Uterus (tissue), 3 donors: ENCODE measurements at regions not wholly inside any gene's neighbourhood (a gene's known extent, or its start where the extent isn't known, plus 50 kb on each side); places are given as distances from the start of the nearest gene placed in this dataset.

ENCODE experiments used
- DNase-seq, 2 donors: peaks; one replicate each; pipeline ENCODE4 v3.0.0-alpha.2; 2019 to 2020
- H3K27ac ChIP-seq, 2 donors: fragments of 200-600 bp; sonication (generic); 1 replicate in 1 of 2; 2 replicates in 1 of 2; pipeline ENCODE4 v1.5.1; 2016 to 2018
- H3K27me3 ChIP-seq, 2 donors: fragments of 200-600 bp; sonication (generic); one replicate each; pipeline ENCODE4 v1.5.1; 2018 to 2019; ENCODE audit warnings: control low read depth in 1 of 2
- H3K36me3 ChIP-seq, 2 donors: fragments of 200-600 bp; sonication (generic); one replicate each; pipeline ENCODE4 v1.5.1; 2019; ENCODE audit warnings: control low read depth in 1 of 2
- H3K4me1 ChIP-seq, 2 donors: fragments of 200-600 bp; sonication (generic); one replicate each; pipeline ENCODE4 v1.5.1; 2018 to 2019; ENCODE audit warnings: control low read depth in 1 of 2
- H3K4me3 ChIP-seq, 2 donors: fragments of 200-600 bp; sonication (generic); 1 replicate in 1 of 2; 2 replicates in 1 of 2; pipeline ENCODE4 v1.5.1; 2018 to 2019; ENCODE audit warnings: mild to moderate bottlenecking in 1 of 2
- H3K9me3 ChIP-seq, 2 donors: fragments of 200-600 bp; sonication (generic); one replicate each; pipeline ENCODE4 v1.5.1; 2019; ENCODE audit warnings: control low read depth in 1 of 2
- CTCF ChIP-seq, 4 experiments: fragments of 200-600 bp in 2 of 4; fragments of 450-650 bp in 2 of 4; sonication (generic) in 2 of 4; IDR thresholded peaks; one replicate each; pipeline ENCODE4 v1.5.1; 2016 to 2019; ENCODE audit warnings: antibody characterized with exemption in 4 of 4, mild to moderate bottlenecking in 2 of 4, moderate library complexity in 1 of 4
- POLR2A ChIP-seq, 2 donors: fragments of 450-650 bp; IDR thresholded peaks; one replicate each; pipeline ENCODE4 v1.6.1; 2016; ENCODE audit warnings: antibody characterized with exemption in 2 of 2, mild to moderate bottlenecking in 1 of 2, moderate library complexity in 1 of 2
- intact Hi-C: fragments of 100-400 bp; cut with DNase I; formaldehyde crosslinking; loops from one replicate; pipeline ENCODE4 v1.15.1; 2023; ENCODE audit warnings: low total_unique reads
- donor health status: DM: yes; HTN: yes; CAD: no.

DNA sequence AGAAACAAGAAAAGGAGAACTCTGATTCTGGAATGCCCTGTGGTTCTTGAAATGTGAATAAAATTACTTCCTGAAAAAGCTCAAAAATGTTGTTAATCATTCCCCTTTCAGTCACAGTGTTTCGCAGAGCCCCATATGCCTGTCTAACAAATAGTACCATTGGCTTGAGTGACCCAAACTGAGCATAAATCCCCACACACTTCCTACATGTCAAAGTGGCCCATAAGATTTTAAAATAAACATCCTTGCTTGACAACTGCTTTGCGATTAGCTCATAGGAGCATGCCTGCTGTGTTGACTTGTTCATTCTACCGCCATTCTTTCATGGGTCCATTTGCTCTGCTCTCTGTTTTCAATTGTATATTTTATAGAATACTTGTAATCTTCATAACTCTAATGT lies 377.8 kb upstream of the SMIM21 start:
- H3K9me3 ChIP-seq: no peaks in the 10 kb centered on the region
- intact Hi-C loops: no loop called here
- no peak for TF ChIP-seq CTCF (IDR thresholded peaks at IDR 0.05)
- TF ChIP-seq POLR2A (IDR thresholded peaks at IDR 0.05): no peak

GRCh38 chr18:75802681-75803080 lies 375.2 kb upstream of the SMIM21 start:
- no peaks in the 10 kb centered on the region for H3K36me3 ChIP-seq
- no peak for DNase-seq
- H3K9me3 ChIP-seq: no peaks in the 10 kb centered on the region
- intact Hi-C loops: no loop called here
- no peak overlapping the region for H3K4me3 ChIP-seq
- no peak overlapping the region for H3K27ac ChIP-seq
- no peaks in the 10 kb centered on the region for H3K4me1 ChIP-seq
- no peak for TF ChIP-seq POLR2A (IDR thresholded peaks at IDR 0.05)
- H3K27me3 ChIP-seq: no peaks in the 10 kb centered on the region

More for the DNA sequence above, 377.8 kb upstream of the SMIM21 start:
- Histone ChIP-seq H3K36me3 (no peaks in the 10 kb centered on the region), H3K27me3 (no peaks in the 10 kb centered on the region), H3K4me3 (no peak overlapping the region), H3K4me1 (no peaks in the 10 kb centered on the region), H3K27ac (no peak overlapping the region)
- no peak for DNase-seq

- intact Hi-C loops: no loop called here
Measured at GRCh38 chr18:75801178-75801577, 373.7 kb upstream of the SMIM21 start.

DNA sequence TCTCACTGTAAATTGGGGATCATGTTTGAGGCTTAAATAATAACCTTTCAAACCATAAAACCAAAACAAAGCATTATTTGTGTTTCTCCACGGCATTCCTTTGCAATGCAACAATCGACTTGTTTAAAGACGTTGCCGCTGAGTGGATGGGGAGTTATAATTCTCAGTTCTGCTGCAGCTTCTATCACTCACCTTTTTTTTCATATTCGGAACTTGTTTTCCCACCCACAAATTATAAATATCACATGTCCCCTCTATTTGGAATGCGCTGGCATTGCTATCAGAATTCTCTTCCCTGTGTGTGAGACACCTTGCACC lies 372.8 kb upstream of the SMIM21 start:
- Histone ChIP-seq H3K27me3 (no peaks in the 10 kb centered on the region), H3K4me1 (no peaks in the 10 kb centered on the region), H3K9me3 (no peaks in the 10 kb centered on the region), H3K36me3 (no peaks in the 10 kb centered on the region), H3K4me3 (no peak overlapping the region), H3K27ac (no peak overlapping the region)
- TF ChIP-seq CTCF (IDR thresholded peaks at IDR 0.05): no peak
- TF ChIP-seq POLR2A (IDR thresholded peaks at IDR 0.05): no peak
- no peak for DNase-seq
- intact Hi-C loops: no loop called here

More at GRCh38 chr18:75801178-75801577, 373.7 kb upstream of the SMIM21 start:
- no peaks in the 10 kb centered on the region for H3K9me3 ChIP-seq
- H3K4me3 ChIP-seq: no peak overlapping the region
- H3K4me1 ChIP-seq: no peaks in the 10 kb centered on the region
- DNase-seq: no peak
- TF ChIP-seq POLR2A (IDR thresholded peaks at IDR 0.05) (no peak), CTCF (IDR thresholded peaks at IDR 0.05) (no peak)
- no peak overlapping the region for H3K27ac ChIP-seq
- H3K27me3 ChIP-seq: no peaks in the 10 kb centered on the region
- no peaks in the 10 kb centered on the region for H3K36me3 ChIP-seq

- Histone ChIP-seq H3K27me3 (no peaks in the 10 kb centered on the region), H3K9me3 (no peaks in the 10 kb centered on the region), H3K4me3 (no peak overlapping the region), H3K27ac (no peak overlapping the region), H3K36me3 (no peaks in the 10 kb centered on the region), H3K4me1 (no peaks in the 10 kb centered on the region)
- no peak for DNase-seq
- TF ChIP-seq POLR2A (IDR thresholded peaks at IDR 0.05) (no peak), CTCF (IDR thresholded peaks at IDR 0.05) (no peak)
- intact Hi-C loops: no loop called here
Measured at GRCh38 chr18:75799449-75800330, 372.2 kb upstream of the SMIM21 start.
